HepG2 (cell line): ENCODE measurements at regions not wholly inside any gene's neighbourhood (a gene's known extent, or its start where the extent isn't known, plus 50 kb on each side); places are given as distances from the start of the nearest gene placed in this dataset.

Experiments used
- ATAC-seq: fragments of 200-7000 bp; cut with Tn5 transposase; 3 replicates; pipeline ENCODE4 v1.9.1; 2020; ENCODE audit warnings: mild to moderate bottlenecking, moderate library complexity
- BruUV-seq: library from RNA; stranded (reverse); fragments of 400-500 nt; replicated peaks from 2 replicates; lab custom pipeline; 2021; lab: Mats Ljungman, UMichigan
- CTCF ChIA-PET: fragments of 300-600 bp; formaldehyde crosslinking; extraction: SDS; loops from one replicate; lab custom pipeline; 2021; ENCODE audit warnings: low total read pairs, inconsistent platforms, low intra/inter-chr PET ratio; lab: Yijun Ruan, JAX
- POLR2A ChIA-PET: fragments of 350-600 bp; sonication (Branson Sonifier 250); formaldehyde crosslinking; loops from one replicate; lab custom pipeline; 2020; ENCODE audit warnings: antibody characterized with exemption, inconsistent platforms; lab: Yijun Ruan, JAX
- DNase-seq: peaks from one replicate; pipeline ENCODE4 v3.0.0-alpha.2; 2015; ENCODE audit warnings: low spot score
- FAIRE-seq: peaks from 3 replicates; lab custom pipeline; 2011; peaks lifted over from hg19 to GRCh38; lab: Jason Lieb, UNC
- H2AFZ ChIP-seq: one replicate; pipeline ENCODE4 v1.6.1; 2011; ENCODE audit warnings: low read length, inconsistent platforms
- H3K27ac ChIP-seq: fragments of 300-600 bp; 3 replicates; pipeline ENCODE4 v1.8.0; 2011; ENCODE audit warnings: mixed run types, mild to moderate bottlenecking, mixed read lengths, low read length, inconsistent platforms; ENCODE audit not compliant: insufficient read depth; ENCODE audit errors: extremely low read length
- H3K27me3 ChIP-seq, 2 experiments: fragments of 200-600 bp in 1 of 2; 2 replicates in 1 of 2; 3 replicates in 1 of 2; pipeline versions ENCODE4 v1.6.0 to v1.8.0; 2011; ENCODE audit warnings: low read length in 2 of 2, mild to moderate bottlenecking in 2 of 2, moderate library complexity in 2 of 2, inconsistent platforms in 1 of 2; ENCODE audit not compliant: insufficient read depth in 2 of 2, control insufficient read depth in 1 of 2
- H3K36me3 ChIP-seq, 2 experiments: fragments of 200-600 bp in 1 of 2; replicated peaks in 1 of 2; 2 replicates in 1 of 2; 3 replicates in 1 of 2; pipeline versions ENCODE4 v1.5.1 to v1.8.0; 2011; ENCODE audit warnings: low read length in 2 of 2, inconsistent platforms in 1 of 2; ENCODE audit not compliant: insufficient read depth in 2 of 2, control insufficient read depth in 1 of 2
- H3K4me1 ChIP-seq: 2 replicates; pipeline ENCODE4 v1.5.1; 2012; ENCODE audit warnings: low read length, inconsistent platforms; ENCODE audit not compliant: insufficient read depth
- H3K4me2 ChIP-seq: 2 replicates; pipeline ENCODE4 v1.6.0; 2011; ENCODE audit warnings: low read depth, low read length, inconsistent platforms
- H3K4me3 ChIP-seq, 3 experiments: fragments of 200-600 bp in 1 of 3; sonication (generic), shearing (Covaris generic) in 1 of 3; replicated peaks in 1 of 3; 2 replicates each; pipeline ENCODE4 v1.5.1; 2011 to 2016; ENCODE audit warnings: low read length in 3 of 3, inconsistent platforms in 2 of 3, low read depth in 2 of 3, mild to moderate bottlenecking in 2 of 3, control low read depth in 1 of 3, mixed read lengths in 1 of 3; ENCODE audit not compliant: insufficient read depth in 1 of 3
- H3K79me2 ChIP-seq: one replicate; pipeline ENCODE4 v1.6.1; 2011; ENCODE audit warnings: low read length, inconsistent platforms; ENCODE audit not compliant: insufficient read depth
- H3K9ac ChIP-seq: 2 replicates; pipeline ENCODE4 v1.6.0; 2011; ENCODE audit warnings: mild to moderate bottlenecking, low read depth, low read length, inconsistent platforms; ENCODE audit not compliant: insufficient read depth
- H3K9me3 ChIP-seq: 2 replicates; pipeline ENCODE4 v1.5.1; 2012; ENCODE audit warnings: mild to moderate bottlenecking, low read length
- H4K20me1 ChIP-seq: 2 replicates; pipeline ENCODE4 v1.6.0; 2011; ENCODE audit warnings: inconsistent platforms, mild to moderate bottlenecking, low read length, moderate library complexity; ENCODE audit not compliant: insufficient read depth
- ARNTL ChIP-seq: sonication (generic); formaldehyde crosslinking; IDR thresholded peaks from 2 replicates; pipeline ENCODE4 v1.4.0; 2020; ENCODE audit warnings: mild to moderate bottlenecking, missing genetic modification reagents
- CSRNP1 ChIP-seq: sonication (generic); formaldehyde crosslinking; IDR thresholded peaks from 2 replicates; pipeline ENCODE4 v1.8.1; 2023; ENCODE audit warnings: mild to moderate bottlenecking, missing genetic modification reagents
- ELF1 ChIP-seq: sonication (generic); formaldehyde crosslinking; IDR thresholded peaks from 2 replicates; pipeline ENCODE4 v1.4.0; 2020; ENCODE audit warnings: missing genetic modification reagents
- FOXM1 ChIP-seq: sonication (generic); formaldehyde crosslinking; IDR thresholded peaks from 2 replicates; pipeline ENCODE4 v1.5.0; 2020; ENCODE audit warnings: missing genetic modification reagents
- GLMP ChIP-seq: sonication (generic); formaldehyde crosslinking; IDR thresholded peaks from 2 replicates; pipeline ENCODE4 v1.9.0; 2021; ENCODE audit warnings: missing genetic modification reagents, mild to moderate bottlenecking, borderline replicate concordance
- JUN ChIP-seq: sonication (generic); formaldehyde crosslinking; IDR thresholded peaks from 2 replicates; pipeline ENCODE4 v1.4.0; 2020; ENCODE audit warnings: mild to moderate bottlenecking, missing genetic modification reagents
- KLF9 ChIP-seq: IDR thresholded peaks from 2 replicates; pipeline ENCODE4 v1.6.1; 2016; ENCODE audit warnings: low read depth
- MYNN ChIP-seq: sonication (generic); formaldehyde crosslinking; IDR thresholded peaks from 2 replicates; pipeline ENCODE4 v1.4.0; 2020; ENCODE audit warnings: mild to moderate bottlenecking, low read depth, missing genetic modification reagents
- PLSCR1 ChIP-seq: sonication (generic); formaldehyde crosslinking; IDR thresholded peaks from 2 replicates; pipeline ENCODE4 v1.5.0; 2020; ENCODE audit warnings: missing genetic modification reagents, mild to moderate bottlenecking, borderline replicate concordance
- POLR2G ChIP-seq: fragments of 200-400 bp; formaldehyde crosslinking; IDR thresholded peaks from 2 replicates; pipeline ENCODE4 v1.6.1; 2018; ENCODE audit warnings: mild to moderate bottlenecking, low read depth, low read length, moderate library complexity
- TFAP4 ChIP-seq: sonication (generic); IDR thresholded peaks from 2 replicates; pipeline ENCODE4 v1.6.1; 2016; ENCODE audit warnings: low read depth, borderline replicate concordance
- U2AF1 ChIP-seq: fragments of 200-400 bp; formaldehyde crosslinking; optimal IDR thresholded peaks from 2 replicates; pipeline ENCODE3; 2017; ENCODE audit warnings: mild to moderate bottlenecking, low read depth, low read length
- ZNF180 ChIP-seq: sonication (generic); formaldehyde crosslinking; IDR thresholded peaks from 2 replicates; pipeline ENCODE4 v1.4.0; 2020; ENCODE audit warnings: low read depth, missing genetic modification reagents, borderline replicate concordance
- ZNF513 ChIP-seq: sonication (generic); formaldehyde crosslinking; conservative IDR thresholded peaks from 2 replicates; pipeline ENCODE4 v1.5.0; 2020; ENCODE audit warnings: missing genetic modification reagents
- ZNF547 ChIP-seq: sonication (generic); formaldehyde crosslinking; IDR thresholded peaks from 2 replicates; pipeline ENCODE4 v1.5.1; 2020; ENCODE audit warnings: mild to moderate bottlenecking, missing genetic modification reagents
- ZNF678 ChIP-seq: sonication (generic); formaldehyde crosslinking; IDR thresholded peaks from 2 replicates; pipeline ENCODE4 v1.4.0; 2020; ENCODE audit warnings: mild to moderate bottlenecking, missing genetic modification reagents
- WGBS: methylation state at CpG from one replicate; pipeline ENCODE4 v1.1.6; 2017; ENCODE audit warnings: low lambda C conversion rate; 5-methylcytosine and 5-hydroxymethylcytosine counted together
- in situ Hi-C: cut with HindIII; loops from 2 replicates; pipeline ENCODE4 v1.10.0; 2017; ENCODE audit warnings: low pct_unique_long_range_greater_than_20kb; ENCODE audit not compliant: extremely low pct_ligation_motif_present
- intact Hi-C: fragments of 100-400 bp; cut with micrococcal nuclease; formaldehyde crosslinking; loops from one replicate; pipeline ENCODE4 v1.10.0; 2022; ENCODE audit not compliant: unreplicated experiment

- WGBS = 40% methylated on average over 8 of the region's 17 CpGs
- H3K27me3 ChIP-seq = no peaks in the 10 kb centered on the region
- ATAC-seq (no peak), DNase-seq (no peak), FAIRE-seq (no peak)
- no peak overlapping the region for H3K27ac ChIP-seq
- no peak overlapping the region for H3K4me3 ChIP-seq
- no peaks in the 10 kb centered on the region for H3K4me1 ChIP-seq
- H4K20me1 ChIP-seq = no peaks in the 10 kb centered on the region
- ChIA-PET POLR2A (no interaction called here), CTCF (no interaction called here)
- intact Hi-C loops = no loop called here
- H3K36me3 ChIP-seq = no peaks in the 10 kb centered on the region
- no TSS peak for BruUV-seq
- no peak overlapping the region for H3K9ac ChIP-seq
- in situ Hi-C loops = no loop called here
- H2AFZ ChIP-seq = no peak overlapping the region
- H3K79me2 ChIP-seq = no peaks in the 10 kb centered on the region
- TF ChIP-seq GLMP (CRISPR knock-in tag) = no peak
- TF ChIP-seq ZNF678 (CRISPR knock-in tag) = no peak
- TF ChIP-seq MYNN = no peak
- TF ChIP-seq ARNTL (CRISPR knock-in tag) = no peak
- no peak for TF ChIP-seq TFAP4
- TF ChIP-seq POLR2G = no peak
- no peak for TF ChIP-seq PLSCR1
- no peak for TF ChIP-seq KLF9
- no peak for TF ChIP-seq ELF1 (CRISPR knock-in tag)
- no peak for TF ChIP-seq ZNF513 (CRISPR knock-in tag)
- no peak for TF ChIP-seq ZNF547 (CRISPR knock-in tag)
- no peak for TF ChIP-seq CSRNP1 (CRISPR knock-in tag)
- TF ChIP-seq FOXM1 (CRISPR knock-in tag) = no peak
- TF ChIP-seq JUN (CRISPR knock-in tag) = no peak
- no peak for TF ChIP-seq U2AF1
- no peak for TF ChIP-seq ZNF180 (CRISPR knock-in tag)
- no peaks in the 10 kb centered on the region for H3K9me3 ChIP-seq
- no peak overlapping the region for H3K4me2 ChIP-seq
Observed at GRCh38 chr13:22883956-22884355, 296.8 kb upstream of the SGCG start.
